CD4-positive, alpha-beta T cell treated with Interleukin-17A for 1 hour (primary cell): ENCODE measurements at regions not wholly inside any gene's neighbourhood (a gene's known extent, or its start where the extent isn't known, plus 50 kb on each side); places are given as distances from the start of the nearest gene placed in this dataset.
"Not testable (repeated sequence)": the region's sequence is repeated elsewhere in the genome, so short reads cannot be mapped to it uniquely, and the experiment has no call there.

ENCODE experiments used
- DNase-seq: peaks from one replicate; pipeline ENCODE4 v3.0.0-alpha.2; 2020

- no peak for DNase-seq
These were observed 356.8 kb downstream of the BRD1 start for GRCh38 chr22:49470741-49471503.

- DNase-seq = no peak
These were observed 357.6 kb downstream of the BRD1 start for GRCh38 chr22:49469896-49470740.

- no peak for DNase-seq
These were observed 359.0 kb downstream of the BRD1 start for GRCh38 chr22:49468487-49469198.

GRCh38 chr22:49466878-49467595, 360.6 kb downstream of the BRD1 start:
- DNase-seq = no peak

GRCh38 chr22:49464037-49464436, 363.6 kb downstream of the BRD1 start:
- DNase-seq = no peak

GRCh38 chr22:49462795-49463194, 364.9 kb downstream of the BRD1 start:
- DNase-seq = no peak

GRCh38 chr22:49462291-49462690, 365.4 kb downstream of the BRD1 start:
- no peak for DNase-seq

- DNase-seq = no peak
These were observed 366.0 kb downstream of the BRD1 start for GRCh38 chr22:49461674-49462073.

GRCh38 chr22:49460592-49461281, 366.9 kb downstream of the BRD1 start:
- no peak for DNase-seq

- DNase-seq = no peak
These were observed 367.6 kb downstream of the BRD1 start for GRCh38 chr22:49460091-49460490.

- DNase-seq = no peak
These were observed 369.0 kb downstream of the BRD1 start for GRCh38 chr22:49458708-49459099.

GRCh38 chr22:49457946-49458707, 369.5 kb downstream of the BRD1 start:
- no peak for DNase-seq

- DNase-seq = no peak
These were observed 370.5 kb downstream of the BRD1 start for GRCh38 chr22:49457146-49457545.

- DNase-seq = no peak
These were observed 372.1 kb downstream of the BRD1 start for GRCh38 chr22:49455595-49455994.

- no peak for DNase-seq
These were observed 372.9 kb downstream of the BRD1 start for GRCh38 chr22:49454726-49455125.

GRCh38 chr22:49453771-49454170, 373.9 kb downstream of the BRD1 start:
- DNase-seq = no peak

GRCh38 chr22:49453019-49453418, 374.7 kb downstream of the BRD1 start:
- not testable (repeated sequence) for DNase-seq

GRCh38 chr22:49452362-49452946, 375.2 kb downstream of the BRD1 start:
- DNase-seq = no peak

- DNase-seq = no peak
These were observed 376.4 kb downstream of the BRD1 start for GRCh38 chr22:49451070-49451840.

GRCh38 chr22:49450498-49450897, 377.2 kb downstream of the BRD1 start:
- no peak for DNase-seq
